ENCODE measurements at regions not wholly inside any gene's neighbourhood (a gene's known extent, or its start where the extent isn't known, plus 50 kb on each side); places are given as distances from the start of the nearest gene placed in this dataset.

- H3K14ac ChIP-seq (ENCODE audit: low read length) = no peak overlapping the region
- H3K9me3 ChIP-seq (ENCODE audit: insufficient read depth, low read depth, low read length) = peaks cover 3% of the 10 kb centered on the region
- no peak overlapping the region for H3K23ac ChIP-seq (ENCODE audit: low read length)
- H3K4me1 ChIP-seq (ENCODE audit: control insufficient read depth in 1 of 2, insufficient read depth in 2 of 2, low read length in 2 of 2) = no peaks in the 10 kb centered on the region
- H2AFZ ChIP-seq (ENCODE audit: insufficient read depth, low read length, poor library complexity) = no peak overlapping the region
- H3K36me3 ChIP-seq (ENCODE audit: control insufficient read depth in 1 of 2, insufficient read depth in 2 of 2, low read length in 2 of 2) = no peaks in the 10 kb centered on the region
- no peak overlapping the region for H3K4me3 ChIP-seq (ENCODE audit: low read depth, low read length)
- no peak for DNase-seq
- H3K18ac ChIP-seq (ENCODE audit: low read length) = no peak overlapping the region
- no peaks in the 10 kb centered on the region for H3K79me1 ChIP-seq (ENCODE audit: low read length)
- H2BK5ac ChIP-seq (ENCODE audit: low read depth, low read length, poor library complexity) = no peak overlapping the region
- H2AK5ac ChIP-seq (ENCODE audit: low read length) = no peak overlapping the region
- no peak overlapping the region for H2BK12ac ChIP-seq (ENCODE audit: low read length)
- no peak overlapping the region for H4K91ac ChIP-seq (ENCODE audit: low read depth, low read length)
- H3K79me2 ChIP-seq (ENCODE audit: control insufficient read depth, insufficient read depth, low read length, poor library complexity) = no peaks in the 10 kb centered on the region
- H3K4me2 ChIP-seq (ENCODE audit: low read length) = no peak overlapping the region
- H2BK120ac ChIP-seq (ENCODE audit: insufficient read depth, low read length, poor library complexity) = no peak overlapping the region
- H3K27me3 ChIP-seq (ENCODE audit: insufficient read depth, low read length) = no peaks in the 10 kb centered on the region
- H3K9ac ChIP-seq (ENCODE audit: low read length) = no peak overlapping the region
- no peak overlapping the region for H3K4ac ChIP-seq (ENCODE audit: low read depth, low read length)
- WGBS (ENCODE audit: extremely low coverage, insufficient coverage, insufficient read length) = no CpG with 5 or more reads among the region's 2 CpGs
- no peak overlapping the region for H4K8ac ChIP-seq (ENCODE audit: low read depth, low read length)
- no peak overlapping the region for H4K12ac ChIP-seq (ENCODE audit: low read depth, low read length)
- H3K27ac ChIP-seq (ENCODE audit: low read depth, low read length) = no peak overlapping the region
These were observed 430.3 kb upstream of the PDE3A start for GRCh38 chr12:19938031-19938430.

GRCh38 chr12:19938491-19938890 is 429.8 kb upstream of the PDE3A start:
- H2BK12ac ChIP-seq (ENCODE audit: low read length) = no peak overlapping the region
- no peak overlapping the region for H4K12ac ChIP-seq (ENCODE audit: low read depth, low read length)
- no peak overlapping the region for H4K91ac ChIP-seq (ENCODE audit: low read depth, low read length)
- H3K18ac ChIP-seq (ENCODE audit: low read length) = no peak overlapping the region
- no peak for DNase-seq
- H3K4me2 ChIP-seq (ENCODE audit: low read length) = no peak overlapping the region
- H3K4me3 ChIP-seq (ENCODE audit: low read depth, low read length) = no peak overlapping the region
- H3K79me2 ChIP-seq (ENCODE audit: control insufficient read depth, insufficient read depth, low read length, poor library complexity) = no peaks in the 10 kb centered on the region
- no peak overlapping the region for H3K14ac ChIP-seq (ENCODE audit: low read length)
- H3K4ac ChIP-seq (ENCODE audit: low read depth, low read length) = no peak overlapping the region
- no peak overlapping the region for H3K27ac ChIP-seq (ENCODE audit: low read depth, low read length)
- H3K9ac ChIP-seq (ENCODE audit: low read length) = no peak overlapping the region
- no peak overlapping the region for H2BK5ac ChIP-seq (ENCODE audit: low read depth, low read length, poor library complexity)
- H2AFZ ChIP-seq (ENCODE audit: insufficient read depth, low read length, poor library complexity) = no peak overlapping the region
- H3K23ac ChIP-seq (ENCODE audit: low read length) = no peak overlapping the region
- no peak overlapping the region for H4K8ac ChIP-seq (ENCODE audit: low read depth, low read length)
- H2BK120ac ChIP-seq (ENCODE audit: insufficient read depth, low read length, poor library complexity) = no peak overlapping the region
- WGBS (ENCODE audit: extremely low coverage, insufficient coverage, insufficient read length) = no CpG with 5 or more reads among the region's 1 CpG
- no peaks in the 10 kb centered on the region for H3K79me1 ChIP-seq (ENCODE audit: low read length)
- no peak overlapping the region for H2AK5ac ChIP-seq (ENCODE audit: low read length)
- no peaks in the 10 kb centered on the region for H3K36me3 ChIP-seq (ENCODE audit: control insufficient read depth in 1 of 2, insufficient read depth in 2 of 2, low read length in 2 of 2)
- no peaks in the 10 kb centered on the region for H3K27me3 ChIP-seq (ENCODE audit: insufficient read depth, low read length)
- H3K9me3 ChIP-seq (ENCODE audit: insufficient read depth, low read depth, low read length) = peaks cover 3% of the 10 kb centered on the region
- H3K4me1 ChIP-seq (ENCODE audit: control insufficient read depth in 1 of 2, insufficient read depth in 2 of 2, low read length in 2 of 2) = peaks cover 0 to 2% of the 10 kb centered on the region in 2 experiments

GRCh38 chr12:19940267-19940666 is 428.1 kb upstream of the PDE3A start:
- H3K9me3 ChIP-seq (ENCODE audit: insufficient read depth, low read depth, low read length) = peaks cover 3% of the 10 kb centered on the region
- no peak overlapping the region for H4K8ac ChIP-seq (ENCODE audit: low read depth, low read length)
- no peak overlapping the region for H4K12ac ChIP-seq (ENCODE audit: low read depth, low read length)
- H3K9ac ChIP-seq (ENCODE audit: low read length) = no peak overlapping the region
- no peak overlapping the region for H4K91ac ChIP-seq (ENCODE audit: low read depth, low read length)
- H3K18ac ChIP-seq (ENCODE audit: low read length) = no peak overlapping the region
- peaks cover 9% of the 10 kb centered on the region for H3K79me1 ChIP-seq (ENCODE audit: low read length)
- no peaks in the 10 kb centered on the region for H3K27me3 ChIP-seq (ENCODE audit: insufficient read depth, low read length)
- H3K4me2 ChIP-seq (ENCODE audit: low read length) = no peak overlapping the region
- no peak overlapping the region for H2AFZ ChIP-seq (ENCODE audit: insufficient read depth, low read length, poor library complexity)
- no CpG with 5 or more reads among the region's 4 CpGs for WGBS (ENCODE audit: extremely low coverage, insufficient coverage, insufficient read length)
- no peak overlapping the region for H3K23ac ChIP-seq (ENCODE audit: low read length)
- H2BK120ac ChIP-seq (ENCODE audit: insufficient read depth, low read length, poor library complexity) = no peak overlapping the region
- peaks cover 0 to 2% of the 10 kb centered on the region in 2 experiments for H3K4me1 ChIP-seq (ENCODE audit: control insufficient read depth in 1 of 2, insufficient read depth in 2 of 2, low read length in 2 of 2)
- no peak overlapping the region for H3K4me3 ChIP-seq (ENCODE audit: low read depth, low read length)
- no peaks in the 10 kb centered on the region for H3K79me2 ChIP-seq (ENCODE audit: control insufficient read depth, insufficient read depth, low read length, poor library complexity)
- no peak overlapping the region for H3K14ac ChIP-seq (ENCODE audit: low read length)
- H3K36me3 ChIP-seq (ENCODE audit: control insufficient read depth in 1 of 2, insufficient read depth in 2 of 2, low read length in 2 of 2) = no peaks in the 10 kb centered on the region
- H2AK5ac ChIP-seq (ENCODE audit: low read length) = no peak overlapping the region
- DNase-seq = no peak
- no peak overlapping the region for H2BK12ac ChIP-seq (ENCODE audit: low read length)
- no peak overlapping the region for H3K4ac ChIP-seq (ENCODE audit: low read depth, low read length)
- no peak overlapping the region for H3K27ac ChIP-seq (ENCODE audit: low read depth, low read length)
- no peak overlapping the region for H2BK5ac ChIP-seq (ENCODE audit: low read depth, low read length, poor library complexity)

- H4K12ac ChIP-seq (ENCODE audit: low read depth, low read length) = no peak overlapping the region
- H3K36me3 ChIP-seq (ENCODE audit: control insufficient read depth in 1 of 2, insufficient read depth in 2 of 2, low read length in 2 of 2) = no peaks in the 10 kb centered on the region
- no peak overlapping the region for H3K4me3 ChIP-seq (ENCODE audit: low read depth, low read length)
- no peaks in the 10 kb centered on the region for H3K79me2 ChIP-seq (ENCODE audit: control insufficient read depth, insufficient read depth, low read length, poor library complexity)
- peak overlapping the region; percentile 37 for H2BK12ac ChIP-seq (ENCODE audit: low read length)
- no peak overlapping the region for H3K27ac ChIP-seq (ENCODE audit: low read depth, low read length)
- H3K27me3 ChIP-seq (ENCODE audit: insufficient read depth, low read length) = no peaks in the 10 kb centered on the region
- H4K8ac ChIP-seq (ENCODE audit: low read depth, low read length) = no peak overlapping the region
- H3K9me3 ChIP-seq (ENCODE audit: insufficient read depth, low read depth, low read length) = peaks cover 3% of the 10 kb centered on the region
- H4K91ac ChIP-seq (ENCODE audit: low read depth, low read length) = peak overlapping the region; percentile 63
- no CpG with 5 or more reads among the region's 26 CpGs for WGBS (ENCODE audit: extremely low coverage, insufficient coverage, insufficient read length)
- H2AFZ ChIP-seq (ENCODE audit: insufficient read depth, low read length, poor library complexity) = no peak overlapping the region
- H3K4ac ChIP-seq (ENCODE audit: low read depth, low read length) = no peak overlapping the region
- no peak overlapping the region for H3K4me2 ChIP-seq (ENCODE audit: low read length)
- H2BK5ac ChIP-seq (ENCODE audit: low read depth, low read length, poor library complexity) = no peak overlapping the region
- peaks cover 12% of the 10 kb centered on the region for H3K79me1 ChIP-seq (ENCODE audit: low read length)
- H3K23ac ChIP-seq (ENCODE audit: low read length) = no peak overlapping the region
- no peak overlapping the region for H2BK120ac ChIP-seq (ENCODE audit: insufficient read depth, low read length, poor library complexity)
- H3K18ac ChIP-seq (ENCODE audit: low read length) = no peak overlapping the region
- no peak overlapping the region for H2AK5ac ChIP-seq (ENCODE audit: low read length)
- H3K14ac ChIP-seq (ENCODE audit: low read length) = no peak overlapping the region
- H3K4me1 ChIP-seq (ENCODE audit: control insufficient read depth in 1 of 2, insufficient read depth in 2 of 2, low read length in 2 of 2) = peaks cover 2% of the 10 kb centered on the region in 2 experiments
- H3K9ac ChIP-seq (ENCODE audit: low read length) = no peak overlapping the region
- no peak for DNase-seq
These were observed 427.2 kb upstream of the PDE3A start for GRCh38 chr12:19941096-19941495.
